HG02870 (cell line): ENCODE measurements at regions not wholly inside any gene's neighbourhood (a gene's known extent, or its start where the extent isn't known, plus 50 kb on each side); places are given as distances from the start of the nearest gene placed in this dataset.
"Not testable (repeated sequence)": the region's sequence is repeated elsewhere in the genome, so short reads cannot be mapped to it uniquely, and the experiment has no call there.

Source experiments
- ATAC-seq: cut with Tn5 transposase; IDR thresholded peaks from one replicate; pipeline ENCODE4 v1.9.1; 2021; ENCODE audit warnings: mild to moderate bottlenecking, moderate library complexity; ENCODE audit not compliant: unreplicated experiment

GRCh38 chr2:52611759-52612158 is 1155.8 kb upstream of the CHAC2 start:
- no peak for ATAC-seq

GRCh38 chr2:52608030-52608429 is 1159.6 kb upstream of the CHAC2 start:
- no peak for ATAC-seq

- ATAC-seq, result no peak
Observed at GRCh38 chr2:52597346-52597745, 1170.3 kb upstream of the CHAC2 start.

GRCh38 chr2:52594026-52594425 is 1173.6 kb upstream of the CHAC2 start:
- no peak for ATAC-seq

GRCh38 chr2:52584071-52584470 is 1183.5 kb upstream of the CHAC2 start:
- ATAC-seq, result not testable (repeated sequence)

GRCh38 chr2:52572469-52572894 is 1195.1 kb upstream of the CHAC2 start:
- no peak for ATAC-seq

- ATAC-seq, result no peak
Observed at GRCh38 chr2:52571380-52572347, 1195.9 kb upstream of the CHAC2 start.

- no peak for ATAC-seq
Observed at GRCh38 chr2:52570716-52571115, 1196.9 kb upstream of the CHAC2 start.

GRCh38 chr2:52563151-52563550 is 1204.5 kb upstream of the CHAC2 start:
- no peak for ATAC-seq

GRCh38 chr2:52558265-52558664 is 1209.3 kb upstream of the CHAC2 start:
- no peak for ATAC-seq

GRCh38 chr2:52542297-52542696 is 1225.3 kb upstream of the CHAC2 start:
- no peak for ATAC-seq

GRCh38 chr2:52539026-52539970 is 1228.3 kb upstream of the CHAC2 start:
- ATAC-seq, result no peak

- ATAC-seq, result no peak
Observed at GRCh38 chr2:52537588-52537987, 1230.0 kb upstream of the CHAC2 start.

GRCh38 chr2:52536929-52537460 is 1230.6 kb upstream of the CHAC2 start:
- ATAC-seq, result no peak

GRCh38 chr2:52532956-52533355 is 1234.6 kb upstream of the CHAC2 start:
- ATAC-seq, result no peak

GRCh38 chr2:52526735-52527134 is 1240.9 kb upstream of the CHAC2 start:
- no peak for ATAC-seq

- no peak for ATAC-seq
Observed at GRCh38 chr2:52520644-52521043, 1247.0 kb upstream of the CHAC2 start.

GRCh38 chr2:52518678-52519077 is 1248.9 kb upstream of the CHAC2 start:
- no peak for ATAC-seq

- no peak for ATAC-seq
Observed at GRCh38 chr2:52512760-52513159, 1254.8 kb upstream of the CHAC2 start.

- ATAC-seq, result no peak
Observed at GRCh38 chr2:52510432-52510831, 1257.2 kb upstream of the CHAC2 start.

- ATAC-seq, result no peak
Observed at GRCh38 chr2:52502476-52502860, 1265.1 kb upstream of the CHAC2 start.
